Kidney (tissue), 13 donors: ENCODE measurements at regions not wholly inside any gene's neighbourhood (a gene's known extent, or its start where the extent isn't known, plus 50 kb on each side); places are given as distances from the start of the nearest gene placed in this dataset.

ENCODE experiments used
- DNase-seq, 5 donors: peaks; one replicate each; pipeline ENCODE4 v3.0.0-alpha.2; 2013 to 2020
- FAIRE-seq: peaks from 2 replicates; lab custom pipeline; 2012; peaks lifted over from hg19 to GRCh38; lab: Jason Lieb, UNC
- H3K27ac ChIP-seq, 2 donors: one replicate each; pipeline ENCODE4 v1.7.0; 2013; ENCODE audit warnings: low read depth in 2 of 2, low read length in 2 of 2, inconsistent platforms in 1 of 2
- H3K27me3 ChIP-seq: one replicate; pipeline ENCODE4 v1.7.1; 2013; ENCODE audit warnings: low read length, inconsistent platforms; ENCODE audit not compliant: control insufficient read depth, insufficient read depth
- H3K36me3 ChIP-seq, 3 donors: one replicate each; pipeline versions ENCODE4 v1.7.0 to v1.7.1; 2013; ENCODE audit warnings: low read length in 3 of 3, control low read depth in 1 of 3, inconsistent platforms in 1 of 3; ENCODE audit not compliant: insufficient read depth in 3 of 3, control insufficient read depth in 2 of 3
- H3K4me1 ChIP-seq, 3 donors: one replicate each; pipeline versions ENCODE4 v1.7.0 to v1.7.1; 2013; ENCODE audit warnings: low read length in 3 of 3, inconsistent platforms in 1 of 3, low read depth in 1 of 3; ENCODE audit not compliant: control insufficient read depth in 2 of 3, insufficient read depth in 2 of 3
- H3K4me3 ChIP-seq, 3 donors: one replicate each; pipeline versions ENCODE4 v1.7.0 to v1.8.1; 2013; ENCODE audit warnings: low read length in 3 of 3, control low read depth in 1 of 3, inconsistent platforms in 1 of 3
- H3K9ac ChIP-seq, 3 donors: one replicate each; pipeline versions ENCODE4 v1.7.0 to v1.7.1; 2013; ENCODE audit warnings: low read length in 3 of 3, control low read depth in 1 of 3, inconsistent platforms in 1 of 3
- H3K9me3 ChIP-seq, 3 donors: one replicate each; pipeline versions ENCODE4 v1.7.0 to v1.7.1; 2013; ENCODE audit warnings: low read length in 3 of 3, control low read depth in 1 of 3, inconsistent platforms in 1 of 3; ENCODE audit not compliant: control insufficient read depth in 2 of 3, insufficient read depth in 1 of 3
- intact Hi-C: fragments of 100-400 bp; cut with DNase I; formaldehyde crosslinking; loops from one replicate; pipeline ENCODE4 v1.11.1; 2022
- TF ChIP-seq, protein P1 (sequence below): IDR thresholded peaks from 3 replicates; pipeline ENCODE4 v1.5.1; 2012; ENCODE audit warnings: mild to moderate bottlenecking, moderate library complexity, borderline replicate concordance; ENCODE audit not compliant: insufficient read depth; ENCODE audit errors: extremely low read depth
- donor health status: control.
- donor health status: control.
- donor health status: control.
- donor health status: control.
- donor health status: control.
- donor health status: DM: yes; HTN: yes; CAD: no.
- donor health status: Normal renal cell carcinoma (clear cell type).

DNA sequence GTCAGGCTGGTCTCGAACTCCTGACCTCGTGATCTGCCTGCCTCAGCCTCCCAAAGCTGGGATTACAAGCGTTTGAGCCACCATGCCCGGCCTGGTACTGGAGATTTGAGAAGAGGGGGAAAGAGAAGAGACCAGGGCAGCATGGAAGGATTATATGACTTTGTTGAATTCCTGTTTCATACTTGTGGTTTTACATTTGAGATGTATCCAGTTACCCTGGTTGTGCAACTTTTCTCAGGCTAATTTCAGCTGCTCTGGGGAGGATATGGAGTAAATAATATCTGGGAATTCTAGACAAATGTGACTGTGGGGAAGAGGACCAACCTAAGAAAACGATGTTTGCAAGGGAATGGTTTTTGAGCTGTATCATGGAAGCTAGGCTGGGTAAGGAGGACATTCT, 89.5 kb upstream of the GREM2 start:
- H3K4me3 ChIP-seq, result no peak overlapping the region
- no peaks in the 10 kb centered on the region for H3K36me3 ChIP-seq
- TF ChIP-seq, protein P1, sequence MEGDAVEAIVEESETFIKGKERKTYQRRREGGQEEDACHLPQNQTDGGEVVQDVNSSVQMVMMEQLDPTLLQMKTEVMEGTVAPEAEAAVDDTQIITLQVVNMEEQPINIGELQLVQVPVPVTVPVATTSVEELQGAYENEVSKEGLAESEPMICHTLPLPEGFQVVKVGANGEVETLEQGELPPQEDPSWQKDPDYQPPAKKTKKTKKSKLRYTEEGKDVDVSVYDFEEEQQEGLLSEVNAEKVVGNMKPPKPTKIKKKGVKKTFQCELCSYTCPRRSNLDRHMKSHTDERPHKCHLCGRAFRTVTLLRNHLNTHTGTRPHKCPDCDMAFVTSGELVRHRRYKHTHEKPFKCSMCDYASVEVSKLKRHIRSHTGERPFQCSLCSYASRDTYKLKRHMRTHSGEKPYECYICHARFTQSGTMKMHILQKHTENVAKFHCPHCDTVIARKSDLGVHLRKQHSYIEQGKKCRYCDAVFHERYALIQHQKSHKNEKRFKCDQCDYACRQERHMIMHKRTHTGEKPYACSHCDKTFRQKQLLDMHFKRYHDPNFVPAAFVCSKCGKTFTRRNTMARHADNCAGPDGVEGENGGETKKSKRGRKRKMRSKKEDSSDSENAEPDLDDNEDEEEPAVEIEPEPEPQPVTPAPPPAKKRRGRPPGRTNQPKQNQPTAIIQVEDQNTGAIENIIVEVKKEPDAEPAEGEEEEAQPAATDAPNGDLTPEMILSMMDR, result no peak
- FAIRE-seq, result no peak
- no peaks in the 10 kb centered on the region for H3K4me1 ChIP-seq
- no peaks in the 10 kb centered on the region for H3K27me3 ChIP-seq
- no peak for DNase-seq
- no peak overlapping the region for H3K9ac ChIP-seq
- intact Hi-C loops, result no loop called here
- H3K9me3 ChIP-seq, result no peaks in the 10 kb centered on the region
- no peak overlapping the region for H3K27ac ChIP-seq

DNA sequence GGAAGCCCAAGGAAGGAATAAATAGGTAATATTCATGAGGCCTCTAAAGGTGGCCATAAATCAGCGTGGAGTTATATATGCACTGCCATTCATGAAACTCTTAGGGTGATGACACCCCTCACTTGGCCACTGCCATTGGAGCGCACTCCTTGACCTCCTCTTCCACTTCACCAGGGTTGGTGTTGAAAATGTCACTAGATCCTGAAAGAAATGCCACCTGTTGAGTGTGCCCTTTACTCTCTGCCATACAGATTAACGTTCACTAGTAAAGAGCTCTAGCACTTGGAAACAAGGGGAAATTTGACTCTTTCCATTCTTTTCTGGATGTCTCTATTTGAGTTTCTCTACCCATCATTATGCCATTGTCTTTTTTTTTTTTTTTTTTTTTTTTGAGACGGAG, 83.5 kb upstream of the GREM2 start:
- Histone ChIP-seq H3K9ac (no peak overlapping the region), H3K27ac (no peak overlapping the region), H3K9me3 (no peaks in the 10 kb centered on the region), H3K27me3 (no peaks in the 10 kb centered on the region), H3K4me3 (no peak overlapping the region), H3K36me3 (no peaks in the 10 kb centered on the region), H3K4me1 (no peaks in the 10 kb centered on the region)
- TF ChIP-seq, protein P1, result no peak
- DNase-seq (no peak), FAIRE-seq (no peak)
- intact Hi-C loops, result no loop called here

DNA sequence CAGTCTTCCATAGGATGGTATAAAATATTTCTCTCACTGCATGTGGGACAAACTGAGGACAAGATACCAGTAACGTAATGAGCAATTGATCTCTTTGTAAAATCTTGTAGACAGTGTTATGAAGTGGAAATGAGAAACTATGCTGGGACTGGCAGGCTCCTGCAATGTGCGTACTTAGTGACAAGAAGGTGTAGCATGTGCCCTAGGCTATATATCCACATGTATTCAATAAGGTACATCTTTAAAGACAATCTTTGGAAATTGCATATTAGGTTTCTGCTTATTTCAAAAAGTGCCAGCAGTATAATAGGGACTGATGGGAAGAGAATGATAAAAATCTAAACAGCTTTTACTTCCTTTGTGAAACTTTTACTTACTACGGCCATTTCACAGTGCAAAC, 81.9 kb upstream of the GREM2 start:
- Histone ChIP-seq H3K27ac (no peak overlapping the region), H3K4me3 (no peak overlapping the region), H3K9ac (no peak overlapping the region), H3K27me3 (no peaks in the 10 kb centered on the region), H3K9me3 (no peaks in the 10 kb centered on the region), H3K4me1 (no peaks in the 10 kb centered on the region), H3K36me3 (no peaks in the 10 kb centered on the region)
- intact Hi-C loops, result no loop called here
- FAIRE-seq (no peak), DNase-seq (no peak)
- TF ChIP-seq, protein P1, result no peak

DNA sequence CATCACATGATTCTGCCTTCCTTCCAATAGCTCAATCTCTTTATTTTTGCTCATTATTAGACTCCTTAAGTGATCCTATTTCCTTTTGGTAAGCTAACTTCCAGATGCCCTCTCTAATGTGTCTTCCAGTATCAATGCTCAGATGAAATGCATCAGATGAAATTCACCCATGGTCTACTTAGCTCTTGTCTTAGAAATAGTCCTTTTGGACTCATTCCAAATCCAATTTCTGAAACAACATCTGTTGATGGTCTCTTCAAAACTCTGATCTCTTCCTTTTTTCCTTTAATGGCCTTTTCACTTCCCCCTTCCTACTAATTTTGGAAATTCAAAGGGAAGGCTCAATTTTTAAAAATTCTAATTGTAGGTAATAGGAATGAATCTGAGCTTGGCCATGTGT, 81.1 kb upstream of the GREM2 start:
- Histone ChIP-seq H3K27ac (no peak overlapping the region), H3K36me3 (no peaks in the 10 kb centered on the region), H3K9me3 (no peaks in the 10 kb centered on the region), H3K27me3 (no peaks in the 10 kb centered on the region), H3K4me3 (no peak overlapping the region), H3K9ac (no peak overlapping the region), H3K4me1 (no peaks in the 10 kb centered on the region)
- FAIRE-seq (no peak), DNase-seq (no peak)
- intact Hi-C loops, result no loop called here
- TF ChIP-seq, protein P1, result no peak
